Liver (tissue), 3 donors: ENCODE measurements at regions not wholly inside any gene's neighbourhood (a gene's known extent, or its start where the extent isn't known, plus 50 kb on each side); places are given as distances from the start of the nearest gene placed in this dataset.

Experiments used
- EGR1 ChIP-seq, 2 donors: IDR thresholded peaks; 2 replicates each; pipeline ENCODE4 v1.6.1; 2016 to 2018; ENCODE audit warnings: antibody characterized with exemption in 2 of 2, low read depth in 2 of 2
- RXRA ChIP-seq, 2 donors: IDR thresholded peaks; 2 replicates each; pipeline ENCODE4 v1.6.1; 2017 to 2018; ENCODE audit warnings: antibody characterized with exemption in 2 of 2, mild to moderate bottlenecking in 1 of 2
- TF ChIP-seq, protein P1 (sequence below): fragments of 150-350 bp; IDR thresholded peaks from 2 replicates; pipeline ENCODE4 v1.5.1; 2017; ENCODE audit warnings: improper control_type of control experiment, low read depth, low read length; ENCODE audit not compliant: missing input control
- TF ChIP-seq, protein P2 (sequence below): IDR thresholded peaks from 2 replicates; pipeline ENCODE4 v1.6.1; 2016; ENCODE audit warnings: antibody characterized with exemption
- donor health status: healthy.
- donor health status: healthy.

DNA sequence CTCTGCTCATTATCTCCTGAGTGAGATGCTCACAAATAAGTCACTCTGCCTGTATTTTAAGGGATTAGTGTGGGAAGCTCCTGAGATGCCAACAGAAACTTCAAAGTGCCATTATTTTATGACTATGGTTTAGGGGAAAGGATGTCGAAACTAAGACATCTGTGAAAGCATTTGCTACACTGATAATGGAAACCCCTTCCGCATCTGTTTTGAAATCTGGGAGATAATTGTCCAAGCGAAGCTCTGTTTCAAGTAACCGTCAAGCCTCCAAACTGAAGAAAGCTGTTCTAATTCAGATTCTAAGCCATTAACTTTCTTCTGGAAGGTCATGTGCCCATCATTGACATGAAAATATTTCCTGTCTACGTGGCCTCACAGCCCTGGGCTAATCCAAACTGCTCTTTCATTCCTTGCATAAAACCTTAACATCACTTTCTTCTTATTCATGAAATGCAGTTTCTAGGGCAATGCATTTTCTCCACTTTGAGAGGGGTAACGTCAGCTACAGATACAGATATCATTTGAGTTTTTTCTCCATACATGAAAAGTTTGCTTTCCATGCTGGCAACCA, 932.0 kb downstream of the C6orf118 start:
- TF ChIP-seq, protein P1, sequence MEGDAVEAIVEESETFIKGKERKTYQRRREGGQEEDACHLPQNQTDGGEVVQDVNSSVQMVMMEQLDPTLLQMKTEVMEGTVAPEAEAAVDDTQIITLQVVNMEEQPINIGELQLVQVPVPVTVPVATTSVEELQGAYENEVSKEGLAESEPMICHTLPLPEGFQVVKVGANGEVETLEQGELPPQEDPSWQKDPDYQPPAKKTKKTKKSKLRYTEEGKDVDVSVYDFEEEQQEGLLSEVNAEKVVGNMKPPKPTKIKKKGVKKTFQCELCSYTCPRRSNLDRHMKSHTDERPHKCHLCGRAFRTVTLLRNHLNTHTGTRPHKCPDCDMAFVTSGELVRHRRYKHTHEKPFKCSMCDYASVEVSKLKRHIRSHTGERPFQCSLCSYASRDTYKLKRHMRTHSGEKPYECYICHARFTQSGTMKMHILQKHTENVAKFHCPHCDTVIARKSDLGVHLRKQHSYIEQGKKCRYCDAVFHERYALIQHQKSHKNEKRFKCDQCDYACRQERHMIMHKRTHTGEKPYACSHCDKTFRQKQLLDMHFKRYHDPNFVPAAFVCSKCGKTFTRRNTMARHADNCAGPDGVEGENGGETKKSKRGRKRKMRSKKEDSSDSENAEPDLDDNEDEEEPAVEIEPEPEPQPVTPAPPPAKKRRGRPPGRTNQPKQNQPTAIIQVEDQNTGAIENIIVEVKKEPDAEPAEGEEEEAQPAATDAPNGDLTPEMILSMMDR, result no peak
- no peak for TF ChIP-seq RXRA (IDR thresholded peaks at IDR 0.05)
- TF ChIP-seq EGR1 (IDR thresholded peaks at IDR 0.05; ENCODE audit: low read depth in 2 of 2), result no peak
- TF ChIP-seq, protein P2, sequence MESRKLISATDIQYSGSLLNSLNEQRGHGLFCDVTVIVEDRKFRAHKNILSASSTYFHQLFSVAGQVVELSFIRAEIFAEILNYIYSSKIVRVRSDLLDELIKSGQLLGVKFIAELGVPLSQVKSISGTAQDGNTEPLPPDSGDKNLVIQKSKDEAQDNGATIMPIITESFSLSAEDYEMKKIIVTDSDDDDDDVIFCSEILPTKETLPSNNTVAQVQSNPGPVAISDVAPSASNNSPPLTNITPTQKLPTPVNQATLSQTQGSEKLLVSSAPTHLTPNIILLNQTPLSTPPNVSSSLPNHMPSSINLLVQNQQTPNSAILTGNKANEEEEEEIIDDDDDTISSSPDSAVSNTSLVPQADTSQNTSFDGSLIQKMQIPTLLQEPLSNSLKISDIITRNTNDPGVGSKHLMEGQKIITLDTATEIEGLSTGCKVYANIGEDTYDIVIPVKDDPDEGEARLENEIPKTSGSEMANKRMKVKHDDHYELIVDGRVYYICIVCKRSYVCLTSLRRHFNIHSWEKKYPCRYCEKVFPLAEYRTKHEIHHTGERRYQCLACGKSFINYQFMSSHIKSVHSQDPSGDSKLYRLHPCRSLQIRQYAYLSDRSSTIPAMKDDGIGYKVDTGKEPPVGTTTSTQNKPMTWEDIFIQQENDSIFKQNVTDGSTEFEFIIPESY, result no peak
